Right renal cortex interstitium (tissue), 3 donors: ENCODE measurements at regions not wholly inside any gene's neighbourhood (a gene's known extent, or its start where the extent isn't known, plus 50 kb on each side); places are given as distances from the start of the nearest gene placed in this dataset.

Experiments
- DNase-seq, 3 donors: peaks; one replicate each; pipeline ENCODE4 v3.0.0-alpha.2; 2013; ENCODE audit warnings: low read depth in 3 of 3, low spot score in 2 of 3

DNA sequence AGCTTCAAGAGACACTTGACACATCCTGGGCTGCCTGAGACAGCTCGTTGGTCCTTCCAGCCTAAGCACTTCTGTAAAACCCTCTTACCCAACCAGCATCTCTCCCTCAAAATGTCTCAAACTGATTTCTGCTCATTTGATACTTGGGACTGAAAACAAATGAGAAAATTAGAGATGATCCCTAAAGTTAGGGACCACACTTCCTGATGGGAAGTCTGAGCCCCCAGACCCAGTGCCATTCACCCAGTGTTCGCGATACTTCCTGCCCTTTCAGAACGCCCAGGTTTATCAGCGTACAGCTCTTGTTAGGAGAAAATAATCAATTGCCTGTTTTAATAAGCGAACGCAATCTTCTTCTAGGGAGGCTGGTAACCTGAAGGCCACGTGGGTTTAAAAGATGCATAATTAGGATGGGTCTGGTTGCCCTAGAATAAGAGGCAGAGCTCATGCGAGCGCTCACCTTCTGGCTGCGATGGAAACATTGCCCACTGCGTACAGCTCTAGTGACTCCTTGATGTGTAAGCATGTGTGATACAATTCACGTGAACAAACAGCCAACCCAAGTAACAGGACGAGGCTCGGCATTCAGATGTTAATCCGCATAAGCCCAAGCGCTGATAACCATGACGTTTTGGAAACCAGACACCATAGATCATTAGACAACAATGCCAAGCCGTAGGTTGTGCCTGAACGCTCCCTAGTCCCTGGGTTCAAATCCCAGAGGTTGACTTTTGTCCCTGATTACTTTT is 213.1 kb downstream of the FOXL1 start:
- no peak for DNase-seq

DNA sequence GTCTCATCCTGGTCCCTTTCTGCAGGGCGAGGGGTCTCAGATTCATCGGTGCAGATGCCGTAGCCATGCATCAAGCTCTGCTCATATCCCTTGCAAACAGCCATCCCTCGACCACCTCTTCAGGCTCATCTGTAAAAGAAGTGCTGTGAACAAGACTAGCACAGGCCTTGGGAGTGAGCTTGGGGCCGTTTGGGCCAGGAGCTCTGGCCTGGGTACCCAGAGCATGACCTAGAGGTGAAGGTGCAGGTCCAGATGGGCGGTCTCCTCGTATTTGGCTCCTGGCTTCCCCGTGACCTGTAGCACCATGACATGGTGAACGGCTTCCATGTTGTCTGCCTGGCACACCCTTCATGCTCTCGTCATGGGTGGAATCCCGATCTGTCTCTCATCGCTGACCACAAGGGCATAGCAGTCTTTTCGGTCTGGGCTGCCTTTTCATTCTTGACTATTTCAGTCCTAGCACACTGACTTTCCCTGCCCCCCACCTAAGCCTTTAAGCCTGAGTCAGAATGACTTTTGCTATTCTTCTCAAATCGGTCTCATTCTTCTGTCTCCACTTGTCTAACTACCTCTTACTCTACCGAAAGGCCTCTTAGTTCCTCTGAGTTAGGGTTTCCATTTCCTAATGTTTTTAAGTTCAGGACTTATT is 216.0 kb downstream of the FOXL1 start:
- no peak for DNase-seq

DNA sequence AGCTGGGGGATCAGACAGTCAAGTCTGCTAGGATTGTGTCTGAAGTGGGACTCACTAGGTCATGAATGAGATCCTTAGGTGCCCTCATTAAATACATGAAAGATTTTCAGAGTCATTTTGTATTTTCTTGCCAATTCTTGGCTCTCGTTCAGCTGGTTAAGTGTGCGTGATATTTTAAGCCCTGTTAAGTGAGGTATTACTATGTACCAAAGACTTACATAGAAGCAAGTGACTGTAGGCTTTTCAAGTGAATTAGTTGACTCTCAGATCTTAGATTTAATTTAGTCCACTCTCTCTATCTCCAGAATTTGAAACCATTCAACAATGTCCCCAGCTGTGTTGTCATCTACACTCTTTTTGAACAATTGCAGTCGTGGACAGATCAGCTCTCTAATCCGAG is 219.4 kb downstream of the FOXL1 start:
- no peak for DNase-seq

DNA sequence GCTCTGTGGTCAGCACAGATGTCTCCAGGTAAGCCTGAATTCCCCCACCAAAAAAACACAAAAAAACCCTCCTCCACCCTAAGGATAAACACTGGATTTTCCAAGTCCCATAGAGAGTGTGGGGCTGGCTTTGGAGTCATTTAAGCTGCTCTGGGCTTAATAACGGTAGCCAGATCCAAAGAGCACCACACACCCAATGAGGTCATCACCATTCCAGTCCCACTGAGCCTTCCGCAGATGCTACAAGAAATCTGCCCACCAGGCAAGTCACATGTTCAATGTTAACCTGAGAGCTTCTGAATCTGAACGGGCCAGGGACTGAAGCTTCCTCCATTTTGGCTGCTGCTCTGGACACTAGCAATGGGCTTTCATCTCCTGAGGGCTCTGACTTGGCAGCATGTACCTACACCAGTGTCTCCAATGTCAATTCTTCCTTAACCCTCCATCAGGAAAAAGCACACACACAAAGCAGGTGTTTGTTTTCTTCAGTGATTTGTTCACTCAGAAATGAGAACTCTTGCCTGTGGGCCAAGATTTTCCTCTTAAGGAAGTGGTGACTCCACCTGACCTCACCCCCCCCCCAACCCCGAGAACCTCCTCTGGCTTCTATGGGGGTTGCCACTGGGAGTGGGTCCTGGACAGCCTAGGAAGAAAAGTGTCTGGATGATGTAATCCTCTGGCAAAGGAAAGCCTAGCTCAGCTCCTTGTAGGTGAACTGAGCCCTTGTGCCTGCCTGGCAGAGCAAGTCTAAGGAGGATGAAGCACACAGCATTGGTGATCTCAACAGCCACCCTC is 220.1 kb downstream of the FOXL1 start:
- no peak for DNase-seq

DNA sequence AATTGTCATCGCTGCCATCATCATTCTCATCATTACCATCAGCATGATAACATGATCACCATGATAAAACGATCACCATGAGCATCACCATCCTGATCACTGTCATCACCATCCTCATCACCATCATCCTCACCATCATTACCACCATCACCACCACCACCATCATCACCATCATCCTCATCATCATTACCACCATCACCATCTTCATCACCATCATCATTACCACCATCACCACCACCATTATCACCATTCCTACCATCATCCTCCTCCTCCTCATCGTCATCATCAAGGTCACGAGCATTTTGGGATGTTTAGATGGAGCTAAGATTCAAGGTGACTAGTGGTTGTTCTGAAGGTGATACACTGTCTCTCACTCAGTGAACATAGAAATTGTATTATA is 221.0 kb downstream of the FOXL1 start:
- no peak for DNase-seq

DNA sequence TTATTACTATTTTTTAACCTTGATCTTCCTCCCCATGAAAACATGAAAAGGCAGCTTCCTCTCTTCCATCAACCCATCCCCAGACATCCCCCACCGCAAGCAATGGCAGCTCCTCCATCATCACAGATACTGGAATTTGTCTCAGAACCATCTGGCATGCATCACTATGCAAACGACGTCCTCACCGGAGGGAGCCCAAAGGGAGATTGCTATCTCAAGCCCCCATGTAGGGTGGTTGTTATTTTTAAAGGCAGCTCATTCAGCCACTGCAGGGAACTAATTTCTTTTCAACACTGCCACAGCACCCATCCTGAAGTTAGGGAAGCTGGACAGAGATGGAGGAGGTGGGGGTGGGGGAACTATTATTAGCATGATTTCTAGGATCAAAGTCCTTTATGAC is 222.5 kb downstream of the FOXL1 start:
- no peak for DNase-seq

DNA sequence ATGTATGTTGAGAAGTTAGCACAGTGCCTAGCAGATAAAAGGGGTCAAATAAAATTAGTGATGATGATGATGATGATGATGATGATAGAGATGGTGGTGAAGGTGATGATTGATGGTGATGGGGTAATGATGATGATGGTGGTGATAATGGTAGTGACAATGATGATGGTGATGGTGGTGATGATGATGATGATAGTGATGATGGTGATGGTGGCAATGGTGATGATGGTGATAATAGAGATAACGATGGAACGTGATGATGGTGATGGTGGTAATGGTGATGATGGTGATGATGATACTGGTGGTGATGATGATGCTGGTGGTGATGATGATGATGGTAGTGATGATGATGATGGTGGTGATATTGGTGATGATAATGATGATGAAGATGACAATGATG is 223.7 kb downstream of the FOXL1 start:
- DNase-seq = no peak

DNA sequence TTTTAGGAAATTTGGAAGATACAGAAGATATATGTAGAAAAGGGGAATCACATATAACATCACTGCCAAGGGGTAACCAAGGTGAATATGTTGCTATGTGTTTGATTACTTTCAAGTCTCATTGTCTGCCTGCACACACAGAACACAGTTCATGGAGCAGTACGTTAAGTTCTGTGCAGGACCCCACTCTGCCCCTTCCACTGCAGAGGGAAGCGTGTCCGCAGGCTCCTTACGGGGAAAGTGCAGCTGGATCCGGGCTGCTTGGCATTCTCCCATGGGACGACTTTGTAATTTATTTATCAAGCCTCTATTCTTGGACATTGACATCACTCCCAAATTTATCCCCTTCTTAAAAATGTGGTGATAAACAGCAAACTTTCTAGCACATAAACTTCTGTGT is 226.8 kb downstream of the FOXL1 start:
- DNase-seq = no peak

DNA sequence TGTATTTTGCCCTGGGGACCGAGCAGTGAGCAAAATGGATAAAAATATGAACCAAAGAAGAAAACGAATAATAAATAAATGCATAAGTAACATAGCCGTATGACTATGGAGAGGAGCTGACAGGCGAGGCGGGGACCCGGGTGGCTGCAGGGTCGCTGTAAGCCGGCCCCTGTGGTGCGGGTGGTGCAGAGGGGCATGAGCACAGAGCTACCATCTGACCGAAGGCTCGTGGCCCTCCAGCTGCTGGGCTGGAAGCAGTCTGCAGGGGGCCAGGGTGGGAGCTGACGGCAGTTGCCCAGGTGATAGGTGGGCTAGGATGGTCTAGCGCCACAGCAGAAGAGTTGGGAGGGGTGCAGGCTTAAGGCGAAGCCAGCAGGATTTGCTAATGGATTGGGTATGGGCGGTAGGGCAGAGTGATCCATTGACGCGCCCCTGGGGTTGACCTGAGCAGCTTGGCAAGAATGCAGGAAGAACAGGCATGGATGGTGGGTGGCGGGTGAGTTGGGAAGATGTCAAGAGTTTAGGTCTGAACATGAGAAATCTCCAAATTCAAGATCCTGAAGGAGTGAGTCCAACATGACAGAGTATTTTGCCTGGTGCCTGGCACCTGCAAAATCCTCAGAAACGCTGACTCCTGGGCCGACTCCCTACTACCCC is 228.0 kb downstream of the FOXL1 start:
- no peak for DNase-seq

DNA sequence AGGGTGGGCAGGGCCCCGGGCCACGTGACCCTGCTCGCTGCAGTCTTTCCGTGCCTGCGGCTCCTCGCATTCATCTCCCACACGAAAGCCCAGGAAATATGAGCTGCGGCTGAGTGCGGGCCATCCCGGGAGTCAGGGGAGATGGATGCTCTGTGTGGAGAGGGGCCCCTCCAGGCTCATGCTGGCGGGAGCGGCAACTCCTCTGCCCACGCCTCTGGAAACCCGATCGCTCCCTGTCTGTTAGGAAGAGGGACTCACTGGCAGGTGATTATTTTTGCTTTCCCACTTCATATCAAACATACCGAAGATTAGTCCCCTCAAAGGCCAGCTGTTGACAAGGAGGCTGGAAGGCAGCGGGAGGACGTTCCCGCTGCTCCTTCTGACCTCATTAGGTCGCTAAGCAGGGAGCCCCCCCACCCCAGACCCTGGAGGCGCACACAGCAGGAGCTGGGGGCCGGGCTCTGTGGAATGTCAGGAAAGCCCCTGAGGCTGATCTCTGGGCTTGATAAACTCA is 228.5 kb downstream of the FOXL1 start:
- DNase-seq = peak; percentile 39 to 66 (median 43)

DNA sequence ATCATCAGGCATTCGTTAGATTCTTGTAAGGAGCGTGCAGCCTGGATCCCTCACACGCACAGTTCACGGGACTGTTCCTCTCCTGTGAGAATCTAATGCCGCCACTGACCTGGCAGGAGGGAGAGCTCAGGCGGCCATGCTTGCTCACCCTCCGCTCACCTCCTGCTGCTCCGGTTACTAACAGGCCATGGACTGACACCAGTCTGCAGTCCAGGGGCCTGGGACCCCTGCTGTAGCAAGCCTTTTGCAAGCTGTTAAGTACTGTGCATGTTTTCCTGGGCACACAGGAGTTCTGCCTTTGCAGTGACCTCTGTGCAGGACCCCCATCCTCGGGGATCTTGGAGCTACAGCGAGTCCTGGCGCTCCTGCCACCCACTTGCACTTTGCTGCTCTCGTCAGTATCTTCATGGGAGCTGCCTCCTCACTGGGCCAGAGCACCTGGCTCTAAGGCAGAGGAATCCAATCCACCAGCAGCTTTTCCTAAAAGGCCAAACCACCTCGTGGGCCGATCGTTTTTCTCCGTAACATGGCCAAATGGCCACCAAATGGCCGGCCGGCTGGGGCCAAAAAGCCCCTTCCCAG is 230.6 kb downstream of the FOXL1 start:
- no peak for DNase-seq

DNA sequence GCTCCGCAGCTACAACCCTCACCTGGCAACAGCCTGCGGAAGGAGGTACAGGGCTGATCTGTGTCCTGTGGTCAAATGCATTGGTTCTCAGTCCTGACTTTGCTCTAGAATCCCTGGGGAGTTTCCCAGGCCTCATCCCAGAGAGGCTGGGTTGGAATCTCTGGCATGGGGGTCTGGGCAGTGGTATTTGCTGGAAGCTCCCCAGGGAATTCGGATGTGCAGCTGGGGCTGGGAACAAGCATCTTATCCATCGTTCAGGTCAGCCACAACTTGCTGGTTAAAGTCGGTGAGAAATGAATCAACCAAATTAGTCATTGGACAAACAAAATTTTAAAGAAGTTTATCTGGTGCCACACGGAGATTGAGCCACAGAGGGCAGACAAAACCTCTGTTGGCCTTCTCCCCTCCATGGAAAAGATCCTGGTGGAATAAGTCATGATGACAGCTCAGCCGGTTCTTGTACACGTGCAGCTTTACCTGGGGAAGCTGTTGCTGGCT is 231.2 kb downstream of the FOXL1 start:
- DNase-seq = no peak

DNA sequence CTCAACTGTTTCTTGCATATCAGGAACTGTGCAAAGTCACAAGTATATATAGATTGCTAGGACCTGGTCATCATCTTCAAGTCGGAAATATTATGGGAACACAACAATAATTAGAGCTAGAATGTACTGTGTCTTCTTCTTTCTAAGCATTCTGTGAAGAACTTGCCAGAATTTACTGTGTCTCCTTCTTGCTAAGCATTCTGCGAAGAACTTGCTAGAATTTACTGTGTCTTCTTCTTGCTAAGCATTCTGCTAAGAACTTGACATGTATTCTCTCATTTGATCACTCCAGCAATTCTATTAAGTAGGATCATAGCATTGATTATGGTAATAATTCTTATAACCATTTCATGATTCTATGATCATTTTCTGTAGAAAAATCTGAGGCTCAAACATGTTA is 231.7 kb downstream of the FOXL1 start:
- DNase-seq = no peak

DNA sequence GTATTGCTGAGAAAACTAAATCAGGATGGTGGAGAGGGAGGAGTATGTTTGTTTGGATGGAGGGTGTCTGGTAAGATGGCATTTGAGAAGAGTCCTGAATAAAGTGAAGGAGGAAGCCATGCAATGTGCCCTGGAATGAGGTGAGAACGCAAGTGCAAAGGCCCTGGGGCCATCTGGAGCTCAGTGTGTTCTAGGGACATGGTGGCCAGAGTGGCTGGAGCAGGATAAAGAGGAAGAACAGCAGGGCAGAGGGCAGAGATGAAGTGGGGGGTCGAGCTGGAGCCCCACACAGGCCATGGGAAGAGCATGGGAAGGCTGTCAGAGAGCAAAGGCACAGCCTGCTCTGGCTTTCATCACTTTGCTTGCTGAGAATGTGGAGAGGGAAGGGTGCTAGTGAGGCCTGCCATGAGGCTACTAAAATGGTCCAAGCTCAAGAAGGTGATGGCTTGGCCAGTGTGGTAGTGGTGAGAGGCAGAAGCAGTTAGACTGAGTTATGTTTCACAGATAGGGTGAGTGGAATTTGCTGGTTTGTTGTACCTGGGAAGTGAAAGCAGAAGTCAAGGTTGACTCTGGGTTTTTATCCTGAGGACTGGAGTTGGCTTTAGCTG is 234.1 kb downstream of the FOXL1 start:
- no peak for DNase-seq

DNA sequence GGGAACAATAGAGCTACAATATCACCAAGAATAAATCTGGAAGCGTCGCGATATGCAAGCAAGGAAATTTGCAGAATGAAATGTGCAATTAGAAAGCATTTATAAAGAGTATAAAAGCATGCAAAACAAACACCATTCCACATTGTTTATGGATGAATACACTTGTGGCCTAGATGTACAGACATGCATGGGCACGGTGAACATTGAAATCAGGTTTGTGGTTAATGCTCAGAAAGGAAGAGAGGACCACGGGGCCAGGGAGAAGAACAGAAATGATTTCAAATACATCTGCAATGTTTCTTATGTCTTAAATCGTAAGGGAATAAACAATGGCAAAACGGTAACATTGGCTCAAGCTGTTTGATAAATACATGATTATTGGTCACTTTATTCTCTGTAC is 235.9 kb downstream of the FOXL1 start:
- no peak for DNase-seq

DNA sequence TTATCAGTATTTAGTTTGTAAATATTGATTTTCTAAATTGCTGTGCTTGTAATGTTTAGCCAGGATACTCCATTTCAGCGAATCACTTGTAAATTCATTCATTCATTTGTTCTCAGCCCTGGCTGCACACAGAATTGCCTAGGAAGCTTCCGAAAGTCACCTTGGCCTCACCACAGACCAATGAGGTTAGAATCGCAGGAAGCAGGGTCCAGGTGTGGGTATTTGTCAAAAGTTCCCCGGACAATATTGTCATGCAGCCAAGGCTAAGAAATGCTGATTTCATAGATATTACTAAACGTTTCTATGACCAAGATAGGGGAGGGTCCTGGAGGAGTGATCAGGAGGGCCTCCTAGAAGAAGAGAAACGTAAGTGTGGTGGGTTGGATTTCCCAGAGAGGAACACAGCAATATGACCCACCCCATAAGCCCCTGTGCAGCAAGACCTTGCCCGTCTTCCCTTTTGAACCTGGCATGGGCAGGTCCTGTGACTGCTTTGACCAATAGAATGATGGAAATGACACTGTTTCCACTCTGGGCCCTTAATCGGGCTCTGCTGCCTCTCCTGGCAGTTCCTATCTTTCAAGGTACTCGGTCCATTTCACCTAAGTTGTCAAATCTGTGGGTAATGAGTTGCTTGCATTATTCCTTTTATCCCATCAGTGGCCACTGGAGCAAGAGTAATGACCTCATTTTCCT is 238.7 kb downstream of the FOXL1 start:
- no peak for DNase-seq

DNA sequence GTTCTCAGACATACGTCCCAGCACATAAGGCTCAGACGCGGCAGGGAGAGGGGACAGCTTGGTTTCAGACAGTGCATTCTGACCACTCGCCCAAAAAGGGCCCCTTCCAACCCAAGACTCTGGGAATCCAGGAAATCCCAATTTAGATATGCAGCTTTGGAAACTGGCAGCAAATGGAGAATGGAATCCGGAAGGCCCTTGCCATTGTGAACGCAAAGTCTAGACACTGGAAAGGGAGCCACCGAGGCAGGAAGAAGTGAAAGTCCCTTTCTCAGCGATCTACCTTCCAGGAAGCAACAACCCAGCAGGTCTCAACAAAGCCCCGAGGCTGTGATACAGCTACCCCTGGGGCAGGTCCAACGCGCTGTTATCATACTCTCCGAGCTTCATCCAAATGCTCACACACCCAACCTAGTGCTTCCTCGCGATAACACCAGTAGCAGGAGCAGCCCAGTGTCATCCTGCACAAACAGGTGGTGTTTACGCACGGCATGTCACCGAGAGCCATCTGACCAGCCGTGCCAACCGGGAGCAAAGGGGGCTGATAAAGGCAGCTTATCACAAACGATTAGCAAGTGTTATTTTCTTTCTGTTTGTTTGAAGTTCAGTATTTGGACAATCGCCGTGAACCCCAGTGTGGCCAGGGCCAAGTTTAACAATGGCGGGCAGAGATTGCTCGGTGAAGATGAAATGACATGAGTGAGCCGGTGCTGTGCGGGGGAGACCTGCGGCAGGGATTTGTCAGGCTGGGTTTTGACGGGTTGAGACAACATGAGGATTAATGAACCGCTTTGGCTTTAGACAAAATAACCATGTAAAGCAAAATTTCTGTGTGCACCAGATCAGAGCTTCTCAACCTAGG is 240.6 kb downstream of the FOXL1 start:
- no peak for DNase-seq

DNA sequence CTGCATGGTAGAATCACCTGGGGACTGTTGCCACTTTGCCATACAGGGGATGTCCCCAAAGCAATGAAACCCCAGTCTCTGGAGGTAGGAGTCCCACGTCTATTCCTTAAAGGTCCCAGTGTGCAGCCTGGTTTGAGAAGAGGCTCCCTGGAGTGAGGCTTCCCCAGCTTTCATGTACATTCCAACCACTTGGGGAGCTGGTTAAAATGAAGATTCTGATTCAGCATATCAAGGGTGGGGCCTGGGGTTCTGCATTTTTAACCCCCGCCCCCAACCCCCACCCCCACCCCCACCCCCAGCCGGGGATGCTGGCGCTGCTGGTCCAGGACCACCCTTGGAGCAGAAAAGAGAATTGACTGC is 241.2 kb downstream of the FOXL1 start:
- DNase-seq = no peak

DNA sequence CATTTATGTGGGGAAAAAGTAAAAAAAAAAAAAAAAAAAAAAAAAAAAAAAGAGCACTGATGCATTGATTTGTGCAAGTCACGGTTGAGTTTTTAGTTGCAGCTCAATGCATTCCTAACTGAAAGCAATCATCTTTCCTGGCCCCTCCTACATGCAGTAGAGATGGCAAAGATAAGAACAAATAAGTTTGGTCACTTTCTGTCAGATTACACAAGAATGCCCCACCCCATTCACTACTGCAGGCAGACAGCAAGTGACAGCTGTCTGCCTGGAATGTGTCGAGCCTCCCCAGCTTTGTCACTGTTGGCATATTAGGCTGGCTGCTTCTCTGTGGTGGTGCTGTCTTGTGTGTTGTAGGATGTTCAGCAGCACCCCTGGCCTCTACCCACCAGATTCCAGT is 243.5 kb downstream of the FOXL1 start:
- no peak for DNase-seq
